GM23338 (cell line): ENCODE measurements at regions not wholly inside any gene's neighbourhood (a gene's known extent, or its start where the extent isn't known, plus 50 kb on each side); places are given as distances from the start of the nearest gene placed in this dataset.

Experiments used
- ATAC-seq: fragments of 200-7000 bp; cut with Tn5 transposase; 3 replicates; pipeline ENCODE4 v1.9.1; 2020
- DNase-seq: peaks from one replicate; pipeline ENCODE4 v3.0.0-alpha.2; 2015; ENCODE audit warnings: low spot score
- H2AFZ ChIP-seq: fragments of 200-600 bp; sonication (generic); 2 replicates; pipeline ENCODE4 v1.8.0; 2016; ENCODE audit warnings: antibody characterized with exemption, mild to moderate bottlenecking, moderate library complexity
- H3F3A ChIP-seq: fragments of 200-600 bp; sonication (generic); replicated peaks from 2 replicates; pipeline ENCODE4 v1.8.0; 2017; ENCODE audit warnings: antibody characterized with exemption, mixed run types, low read depth
- H3K27ac ChIP-seq: fragments of 200-600 bp; sonication (generic); 2 replicates; pipeline ENCODE4 v1.6.1; 2016; ENCODE audit warnings: low read depth
- H3K27me3 ChIP-seq: fragments of 200-600 bp; sonication (generic); 2 replicates; pipeline ENCODE4 v1.8.0; 2016; ENCODE audit warnings: mild to moderate bottlenecking, mixed run types, moderate library complexity; ENCODE audit not compliant: insufficient read depth
- H3K36me3 ChIP-seq: fragments of 200-600 bp; sonication (generic); 2 replicates; pipeline ENCODE4 v1.8.0; 2016; ENCODE audit warnings: mild to moderate bottlenecking; ENCODE audit not compliant: insufficient read depth
- H3K4me1 ChIP-seq: fragments of 200-600 bp; sonication (generic); 2 replicates; pipeline ENCODE4 v1.8.0; 2016; ENCODE audit warnings: mild to moderate bottlenecking, moderate library complexity; ENCODE audit not compliant: insufficient read depth
- H3K4me2 ChIP-seq: fragments of 200-600 bp; sonication (generic); 2 replicates; pipeline ENCODE4 v1.7.1; 2017; ENCODE audit warnings: mixed run types
- H3K4me3 ChIP-seq: fragments of 200-600 bp; sonication (generic); 2 replicates; pipeline ENCODE4 v1.6.1; 2016; ENCODE audit warnings: mixed run types
- H3K79me2 ChIP-seq: fragments of 200-600 bp; sonication (generic); replicated peaks from 2 replicates; pipeline ENCODE4 v1.8.0; 2017; ENCODE audit warnings: mild to moderate bottlenecking; ENCODE audit not compliant: insufficient read depth
- H3K9me2 ChIP-seq: fragments of 200-600 bp; sonication (generic); 2 replicates; pipeline ENCODE4 v1.8.0; 2017; ENCODE audit not compliant: insufficient read depth
- H4K20me1 ChIP-seq: fragments of 200-600 bp; sonication (generic); replicated peaks from 2 replicates; pipeline ENCODE4 v1.8.0; 2017; ENCODE audit warnings: mild to moderate bottlenecking; ENCODE audit not compliant: insufficient read depth
- H3K27ac Mint-ChIP-seq: 2 replicates; pipeline ENCODE4 v1.8.0; 2020; ENCODE audit warnings: inconsistent platforms, mild to moderate bottlenecking, moderate library complexity, mixed read lengths
- H3K27me3 Mint-ChIP-seq: 3 replicates; pipeline ENCODE4 v1.8.0; 2022; ENCODE audit warnings: low read depth, mild to moderate bottlenecking, moderate library complexity, mixed read lengths, inconsistent platforms; ENCODE audit not compliant: insufficient read depth, poor library complexity
- H3K36me3 Mint-ChIP-seq: 3 replicates; pipeline ENCODE4 v1.8.0; 2021; ENCODE audit warnings: low read depth, mild to moderate bottlenecking, inconsistent platforms, moderate library complexity, mixed read lengths
- H3K4me1 Mint-ChIP-seq: 3 replicates; pipeline ENCODE4 v1.8.0; 2020; ENCODE audit warnings: mild to moderate bottlenecking, inconsistent platforms, mixed read lengths
- H3K4me3 Mint-ChIP-seq: 3 replicates; pipeline ENCODE4 v1.8.0; 2021; ENCODE audit warnings: moderate library complexity, mild to moderate bottlenecking, inconsistent platforms, mixed read lengths
- H3K9me3 Mint-ChIP-seq: 3 replicates; pipeline ENCODE4 v1.8.0; 2020; ENCODE audit warnings: moderate library complexity, mild to moderate bottlenecking, inconsistent platforms, mixed read lengths
- CREB1 ChIP-seq: fragments of 250-450 bp; sonication (Bioruptor Pico); IDR thresholded peaks from 2 replicates; pipeline ENCODE4 v1.5.0; 2020; ENCODE audit warnings: low read depth, mild to moderate bottlenecking, moderate library complexity
- CTCF ChIP-seq, 2 experiments: fragments of 200-600 bp in 1 of 2; sonication (generic) in 1 of 2; conservative IDR thresholded peaks; 2 replicates each; pipeline versions ENCODE4 v1.5.1 to v1.6.1; 2016 to 2017; ENCODE audit warnings: antibody characterized with exemption in 2 of 2, low read depth in 2 of 2, mild to moderate bottlenecking in 2 of 2, moderate library complexity in 1 of 2
- ETS1 ChIP-seq: IDR thresholded peaks from 2 replicates; pipeline ENCODE4 v1.6.1; 2016; ENCODE audit warnings: antibody characterized with exemption
- EZH2 ChIP-seq: fragments of 200-600 bp; sonication (generic); IDR thresholded peaks from one replicate; pipeline ENCODE4 v1.8.0; 2017; ENCODE audit warnings: antibody characterized with exemption, mild to moderate bottlenecking, low read depth; ENCODE audit not compliant: unreplicated experiment
- EZH2phosphoT487 ChIP-seq: fragments of 200-600 bp; sonication (generic); IDR thresholded peaks from one replicate; pipeline ENCODE4 v1.8.1; 2018; ENCODE audit warnings: antibody characterized with exemption; ENCODE audit not compliant: unreplicated experiment
- JUNB ChIP-seq: IDR thresholded peaks from one replicate; pipeline ENCODE4 v1.6.1; 2016; ENCODE audit warnings: antibody characterized with exemption; ENCODE audit not compliant: unreplicated experiment
- NANOG ChIP-seq: IDR thresholded peaks from 2 replicates; pipeline ENCODE4 v1.6.1; 2016; ENCODE audit warnings: antibody characterized with exemption, borderline replicate concordance
- POLR2AphosphoS5 ChIP-seq: IDR thresholded peaks from 2 replicates; pipeline ENCODE4 v1.6.1; 2016; ENCODE audit warnings: antibody characterized with exemption, low read depth
- REST ChIP-seq: IDR thresholded peaks from one replicate; pipeline ENCODE4 v1.6.1; 2018; ENCODE audit warnings: antibody characterized with exemption; ENCODE audit not compliant: unreplicated experiment
- STAT1 ChIP-seq: IDR thresholded peaks from one replicate; pipeline ENCODE4 v1.6.1; 2016; ENCODE audit warnings: antibody characterized with exemption; ENCODE audit not compliant: unreplicated experiment
- ZNF114 ChIP-seq: fragments of 250-450 bp; sonication (Bioruptor Pico); IDR thresholded peaks from 2 replicates; pipeline ENCODE4 v1.5.0; 2020; ENCODE audit warnings: mild to moderate bottlenecking, moderate library complexity
- ZNF331 ChIP-seq: fragments of 250-450 bp; sonication (Bioruptor Pico); IDR thresholded peaks from 2 replicates; pipeline ENCODE4 v1.5.0; 2020; ENCODE audit warnings: low read depth, mild to moderate bottlenecking, moderate library complexity
- ZNF462 ChIP-seq: fragments of 250-450 bp; sonication (Bioruptor Pico); IDR thresholded peaks from 2 replicates; pipeline ENCODE4 v1.5.0; 2020; ENCODE audit warnings: mild to moderate bottlenecking, moderate library complexity

GRCh38 chr3:70823622-70824021, 511.2 kb upstream of the MDFIC2 start:
- no peaks in the 10 kb centered on the region for H3K4me1 ChIP-seq
- no peaks in the 10 kb centered on the region for H3F3A ChIP-seq
- H3K36me3 Mint-ChIP-seq: no peaks in the 10 kb centered on the region
- no peak overlapping the region for H3K4me3 ChIP-seq
- H3K9me3 Mint-ChIP-seq: no peaks in the 10 kb centered on the region
- H3K79me2 ChIP-seq: no peaks in the 10 kb centered on the region
- no peak overlapping the region for H2AFZ ChIP-seq
- no peak for ATAC-seq
- peaks cover 6% of the 10 kb centered on the region; the same call in 2 of the 3 replicates for H3K4me1 Mint-ChIP-seq
- no peaks in the 10 kb centered on the region for H4K20me1 ChIP-seq
- no peak for DNase-seq
- H3K4me2 ChIP-seq: no peak overlapping the region
- H3K27ac Mint-ChIP-seq: no peak overlapping the region
- H3K27me3 ChIP-seq: no peaks in the 10 kb centered on the region
- no peak overlapping the region for H3K27ac ChIP-seq
- no peak overlapping the region for H3K4me3 Mint-ChIP-seq
- H3K36me3 ChIP-seq: no peaks in the 10 kb centered on the region
- H3K27me3 Mint-ChIP-seq: no peaks in the 10 kb centered on the region
- no peaks in the 10 kb centered on the region for H3K9me2 ChIP-seq
- TF ChIP-seq NANOG (no peak), CTCF (conservative IDR thresholded peaks at IDR 0.05; ENCODE audit: low read depth in 2 of 2) (no peak), ZNF114 (CRISPR knock-in tag) (no peak), ZNF462 (no peak), CREB1 (CRISPR knock-in tag) (no peak), ZNF331 (CRISPR knock-in tag) (no peak), JUNB (no peak), EZH2 (no peak), ETS1 (no peak), REST (no peak), STAT1 (no peak), POLR2AphosphoS5 (no peak), EZH2phosphoT487 (no peak)
